22Rv1 (cell line): ENCODE measurements at regions not wholly inside any gene's neighbourhood (a gene's known extent, or its start where the extent isn't known, plus 50 kb on each side); places are given as distances from the start of the nearest gene placed in this dataset.

Experiments
- CTCF ChIP-seq: fragments of 450-650 bp; IDR thresholded peaks from 2 replicates; pipeline ENCODE4 v1.5.1; 2017; ENCODE audit warnings: mild to moderate bottlenecking
- ZFX ChIP-seq: fragments of 450-650 bp; IDR thresholded peaks from 2 replicates; pipeline ENCODE4 v1.6.1; 2017; ENCODE audit warnings: antibody characterized with exemption, borderline replicate concordance

GRCh38 chr1:59146056-59146455 is 150.8 kb upstream of the FGGY start:
- TF ChIP-seq CTCF (no peak), ZFX (no peak)
